ENCODE measurements at regions not wholly inside any gene's neighbourhood (a gene's known extent, or its start where the extent isn't known, plus 50 kb on each side); places are given as distances from the start of the nearest gene placed in this dataset.

GRCh38 chr15:100786139-100786531 lies 93.5 kb upstream of the ALDH1A3 start:
- Histone ChIP-seq H3K4me3 (ENCODE audit: extremely low read depth in 1 of 4, insufficient read depth in 2 of 4, low read depth in 3 of 4, low read length in 4 of 4) (no peak overlapping the region), H3K9ac (replicated peaks in 1 of 4; ENCODE audit: extremely low read depth in 1 of 4, low read depth in 3 of 4, low read length in 3 of 4) (no peak overlapping the region), H3K18ac (ENCODE audit: extremely low read depth, low read length) (no peak overlapping the region), H3K4me1 (replicated peaks in 1 of 4; ENCODE audit: control insufficient read depth in 3 of 4, insufficient read depth in 4 of 4, low read length in 3 of 4) (peaks cover 0 to 9% (median 3%) of the 10 kb centered on the region in 4 experiments; a peak in 1 of 7 replicates), H3K79me2 (ENCODE audit: control insufficient read depth in 1 of 2, insufficient read depth in 2 of 2, low read length in 2 of 2) (no peaks in the 10 kb centered on the region), H3K23me2 (ENCODE audit: low read depth, low read length) (peaks cover 5% of the 10 kb centered on the region; the same call in 1 of the 2 replicates), H4K5ac (ENCODE audit: insufficient read length, low read depth, low read length) (no peak overlapping the region), H3K27me3 (replicated peaks in 1 of 4; ENCODE audit: control insufficient read depth in 3 of 4, extremely low read depth in 1 of 4, insufficient read depth in 3 of 4, low read length in 3 of 4) (no peaks in the 10 kb centered on the region), H2AK5ac (ENCODE audit: low read depth, low read length) (peak overlapping the region; percentile 18; the same call in 1 of the 2 replicates), H3K36me3 (ENCODE audit: control insufficient read depth in 2 of 4, insufficient read depth in 4 of 4, low read length in 3 of 4) (no peaks in the 10 kb centered on the region), H3K4me2 (ENCODE audit: insufficient read depth in 1 of 2, low read depth in 2 of 2, low read length in 2 of 2) (no peak overlapping the region), H3K56ac (replicated peaks; ENCODE audit: insufficient read length, low read depth, low read length) (peak overlapping the region; percentile 100), H2BK5ac (ENCODE audit: low read depth, low read length) (no peak overlapping the region; the same call in 1 of the 2 replicates), H4K8ac (ENCODE audit: extremely low read depth, insufficient read depth, low read length) (peak overlapping the region; percentile 69; the same call in 1 of the 2 replicates), H3K27ac (ENCODE audit: low read depth, low read length) (peak overlapping the region; percentile 15; the same call in 1 of the 2 replicates), H4K91ac (replicated peaks; ENCODE audit: insufficient read length, low read length) (peak overlapping the region; percentile 91), H3K4ac (replicated peaks; ENCODE audit: insufficient read length, low read depth, low read length) (no peak overlapping the region), H3K79me1 (ENCODE audit: low read depth, low read length) (no peaks in the 10 kb centered on the region), H2AFZ (ENCODE audit: low read length) (no peak overlapping the region), H4K20me1 (replicated peaks in 1 of 2; ENCODE audit: control insufficient read depth in 1 of 2, insufficient read depth in 2 of 2, low read length in 2 of 2) (peaks cover 0 to 4% of the 10 kb centered on the region in 2 experiments), H3K14ac (ENCODE audit: insufficient read length) (no peak overlapping the region), H2BK20ac (ENCODE audit: low read length) (no peak overlapping the region), H3K23ac (ENCODE audit: insufficient read length) (peak overlapping the region; percentile 60), H2BK15ac (ENCODE audit: low read length) (0 out of 2 replicates have a peak overlapping the region, but pooled peaks have one; percentile 68), H2BK120ac (replicated peaks; ENCODE audit: low read depth, low read length) (no peak overlapping the region), H2BK12ac (ENCODE audit: low read depth, low read length) (peak overlapping the region; percentile 2; the same call in 1 of the 2 replicates), H3K9me3 (ENCODE audit: insufficient read depth in 2 of 2, low read depth in 1 of 2, low read length in 1 of 2) (no peaks in the 10 kb centered on the region; a peak in 1 of 4 replicates)
- ChIA-PET CTCF (ENCODE audit: partially characterized antibody) (no interaction called here), POLR2A (ENCODE audit: partially characterized antibody) (no interaction called here)
- WGBS, 2 experiments (ENCODE audit: extremely low coverage in 1 of 2, insufficient coverage in 1 of 2, insufficient read length in 1 of 2, insufficient replicate concordance in 2 of 2, low coverage in 1 of 2, low lambda C conversion rate in 2 of 2, missing lambda C conversion rate in 1 of 2): 96 to 100% methylated on average over 2 to 5 of the region's 5 CpGs
- DNase-seq (ENCODE audit: low read depth in 1 of 2, low spot score in 2 of 2): no peak
- no peak for FAIRE-seq
- TF ChIP-seq ATF3 (IDR thresholded peaks at IDR 0.05; ENCODE audit: insufficient read depth, low read depth, low read length) (no peak), ASH2L (IDR thresholded peaks at IDR 0.05; ENCODE audit: low read length) (no peak), ATF2 (IDR thresholded peaks at IDR 0.05; ENCODE audit: low read length) (no peak), CBX5 (IDR thresholded peaks at IDR 0.05; ENCODE audit: low read depth, low read length) (no peak), BRCA1 (IDR thresholded peaks at IDR 0.05; ENCODE audit: low read depth, low read length) (no peak), FOSL1 (IDR thresholded peaks at IDR 0.05; ENCODE audit: insufficient read depth, low read depth, low read length) (no peak), RFX5 (IDR thresholded peaks at IDR 0.05; ENCODE audit: borderline replicate concordance, low read depth, low read length) (no peak), MAFK (IDR thresholded peaks at IDR 0.05; ENCODE audit: low read depth, low read length) (no peak), HDAC2 (IDR thresholded peaks at IDR 0.05; ENCODE audit: borderline replicate concordance in 1 of 2, low read depth in 2 of 2, low read length in 2 of 2) (no peak), KDM4A (IDR thresholded peaks at IDR 0.05; ENCODE audit: low read depth, low read length, severe bottlenecking) (no peak), E2F6 (IDR thresholded peaks at IDR 0.05) (no peak)

All from H1 (cell line).